CD8-positive, alpha-beta memory T cell (primary cell): ENCODE measurements at regions not wholly inside any gene's neighbourhood (a gene's known extent, or its start where the extent isn't known, plus 50 kb on each side); places are given as distances from the start of the nearest gene placed in this dataset.

Experiments
- CTCF ChIA-PET: fragments of 350-600 bp; sonication (Branson Sonifier 250); formaldehyde crosslinking; loops from one replicate; lab custom pipeline; 2021; ENCODE audit warnings: antibody characterized with exemption; lab: Charles Lee
- POLR2A ChIA-PET: fragments of 350-600 bp; sonication (Branson Sonifier 250); formaldehyde crosslinking; loops from one replicate; lab custom pipeline; 2021; ENCODE audit warnings: antibody characterized with exemption; lab: Charles Lee
- DNase-seq, 5 donors: peaks; one replicate each; pipeline versions ENCODE4 v3.0.0 to v3.0.0-alpha.2; 2020 to 2022; ENCODE audit warnings: mixed read lengths in 1 of 5
- H3K27ac ChIP-seq: one replicate; pipeline ENCODE4 v1.7.0; 2013; ENCODE audit warnings: low read depth, mild to moderate bottlenecking, low read length, moderate library complexity
- H3K27me3 ChIP-seq: 2 replicates; pipeline ENCODE4 v1.7.0; 2013; ENCODE audit warnings: low read length, mild to moderate bottlenecking; ENCODE audit not compliant: insufficient read depth, poor library complexity, severe bottlenecking
- H3K36me3 ChIP-seq: 2 replicates; pipeline ENCODE4 v1.7.0; 2013; ENCODE audit warnings: mild to moderate bottlenecking, low read length, moderate library complexity; ENCODE audit not compliant: insufficient read depth
- H3K4me1 ChIP-seq: 2 replicates; pipeline ENCODE4 v1.7.0; 2013; ENCODE audit warnings: mild to moderate bottlenecking, low read length, moderate library complexity; ENCODE audit not compliant: insufficient read depth
- H3K4me3 ChIP-seq: 2 replicates; pipeline ENCODE4 v1.7.0; 2013; ENCODE audit warnings: mild to moderate bottlenecking, low read length
- H3K9me3 ChIP-seq: 2 replicates; pipeline ENCODE4 v1.7.0; 2013; ENCODE audit warnings: mild to moderate bottlenecking, low read length
- H3K27ac Mint-ChIP-seq, 8 donors: one replicate each; pipeline ENCODE4 v1.8.0; 2020 to 2021; ENCODE audit warnings: mixed read lengths in 8 of 8, mild to moderate bottlenecking in 6 of 8, inconsistent platforms in 3 of 8, moderate library complexity in 3 of 8
- H3K27me3 Mint-ChIP-seq, 2 donors: one replicate each; pipeline ENCODE4 v1.8.0; 2020 to 2021; ENCODE audit warnings: mixed read lengths in 2 of 2, mild to moderate bottlenecking in 1 of 2, moderate library complexity in 1 of 2
- H3K36me3 Mint-ChIP-seq, 3 donors: one replicate each; pipeline ENCODE4 v1.8.0; 2020 to 2021; ENCODE audit warnings: mixed read lengths in 3 of 3, inconsistent platforms in 1 of 3, mild to moderate bottlenecking in 1 of 3
- H3K4me1 Mint-ChIP-seq, 3 donors: one replicate each; pipeline ENCODE4 v1.8.0; 2020 to 2021; ENCODE audit warnings: mixed read lengths in 3 of 3, inconsistent platforms in 1 of 3, mild to moderate bottlenecking in 1 of 3
- H3K4me3 Mint-ChIP-seq, 7 donors: one replicate each; pipeline ENCODE4 v1.8.0; 2020 to 2021; ENCODE audit warnings: mixed read lengths in 7 of 7, mild to moderate bottlenecking in 6 of 7, moderate library complexity in 4 of 7, inconsistent platforms in 2 of 7
- H3K9me3 Mint-ChIP-seq, 5 donors: one replicate each; pipeline ENCODE4 v1.8.0; 2020 to 2022; ENCODE audit warnings: mixed read lengths in 5 of 5, mild to moderate bottlenecking in 3 of 5, moderate library complexity in 2 of 5, inconsistent platforms in 1 of 5

GRCh38 chr2:238790126-238790832, 57.6 kb upstream of the TWIST2 start:
- Mint-ChIP-seq H3K27me3 (peaks cover 0 to 20% of the 10 kb centered on the region in 2 donors), H3K4me3 (no peak overlapping the region), H3K36me3 (no peaks in the 10 kb centered on the region), H3K27ac (peak overlapping the region in 1 of 8 donors; percentile 85), H3K4me1 (no peaks in the 10 kb centered on the region), H3K9me3 (no peaks in the 10 kb centered on the region)
- Histone ChIP-seq H3K36me3 (no peaks in the 10 kb centered on the region), H3K27me3 (no peaks in the 10 kb centered on the region), H3K27ac (no peak overlapping the region), H3K9me3 (no peaks in the 10 kb centered on the region), H3K4me3 (no peak overlapping the region), H3K4me1 (no peaks in the 10 kb centered on the region)
- ChIA-PET CTCF (no interaction called here), POLR2A (no interaction called here)
- DNase-seq, result no peak

GRCh38 chr2:238790833-238791230, 57.1 kb upstream of the TWIST2 start:
- Histone ChIP-seq H3K4me3 (no peak overlapping the region), H3K9me3 (no peaks in the 10 kb centered on the region), H3K27me3 (no peaks in the 10 kb centered on the region), H3K27ac (no peak overlapping the region), H3K4me1 (no peaks in the 10 kb centered on the region), H3K36me3 (no peaks in the 10 kb centered on the region)
- DNase-seq, result no peak
- Mint-ChIP-seq H3K27ac (peak overlapping the region in 2 of 8 donors; percentile 43 to 85), H3K4me1 (no peaks in the 10 kb centered on the region), H3K36me3 (no peaks in the 10 kb centered on the region), H3K9me3 (no peaks in the 10 kb centered on the region), H3K4me3 (no peak overlapping the region), H3K27me3 (peaks cover 0 to 20% of the 10 kb centered on the region in 2 donors)
- POLR2A ChIA-PET, result no interaction called here
- CTCF ChIA-PET, result no interaction called here

GRCh38 chr2:238791354-238791753, 56.5 kb upstream of the TWIST2 start:
- no peaks in the 10 kb centered on the region for H3K27me3 ChIP-seq
- CTCF ChIA-PET, result no interaction called here
- H3K4me1 Mint-ChIP-seq, result no peaks in the 10 kb centered on the region
- no peaks in the 10 kb centered on the region for H3K36me3 ChIP-seq
- no peaks in the 10 kb centered on the region for H3K4me1 ChIP-seq
- H3K27me3 Mint-ChIP-seq, result peaks cover 2 to 17% of the 10 kb centered on the region in 2 donors
- H3K36me3 Mint-ChIP-seq, result no peaks in the 10 kb centered on the region
- no peak for DNase-seq
- H3K27ac ChIP-seq, result no peak overlapping the region
- POLR2A ChIA-PET, result no interaction called here
- no peak overlapping the region for H3K4me3 Mint-ChIP-seq
- no peak overlapping the region for H3K27ac Mint-ChIP-seq
- no peak overlapping the region for H3K4me3 ChIP-seq
- H3K9me3 ChIP-seq, result no peaks in the 10 kb centered on the region
- H3K9me3 Mint-ChIP-seq, result no peaks in the 10 kb centered on the region

GRCh38 chr2:238793306-238793705, 54.6 kb upstream of the TWIST2 start:
- Histone ChIP-seq H3K9me3 (no peaks in the 10 kb centered on the region), H3K27ac (no peak overlapping the region), H3K36me3 (no peaks in the 10 kb centered on the region), H3K4me1 (no peaks in the 10 kb centered on the region), H3K27me3 (no peaks in the 10 kb centered on the region), H3K4me3 (no peak overlapping the region)
- H3K9me3 Mint-ChIP-seq, result no peaks in the 10 kb centered on the region
- POLR2A ChIA-PET, result no interaction called here
- H3K36me3 Mint-ChIP-seq, result no peaks in the 10 kb centered on the region
- CTCF ChIA-PET, result interaction anchor here (0.7 kb wide), 1 partner anchor 1197 kb away, joined by 3 read pairs; no protein-coding TSS in a partner anchor
- peaks cover 9 to 23% of the 10 kb centered on the region in 2 donors for H3K27me3 Mint-ChIP-seq
- H3K4me3 Mint-ChIP-seq, result no peak overlapping the region
- H3K27ac Mint-ChIP-seq, result no peak overlapping the region
- no peaks in the 10 kb centered on the region for H3K4me1 Mint-ChIP-seq
- no peak for DNase-seq

GRCh38 chr2:238793801-238794449, 54.0 kb upstream of the TWIST2 start:
- H3K4me1 ChIP-seq, result no peaks in the 10 kb centered on the region
- Mint-ChIP-seq H3K27ac (no peak overlapping the region), H3K27me3 (peaks cover 9 to 25% of the 10 kb centered on the region in 2 donors), H3K4me3 (no peak overlapping the region), H3K36me3 (no peaks in the 10 kb centered on the region), H3K4me1 (no peaks in the 10 kb centered on the region), H3K9me3 (no peaks in the 10 kb centered on the region)
- no peak for DNase-seq
- CTCF ChIA-PET, result no interaction called here
- POLR2A ChIA-PET, result no interaction called here
- H3K27ac ChIP-seq, result no peak overlapping the region
- H3K9me3 ChIP-seq, result no peaks in the 10 kb centered on the region
- H3K36me3 ChIP-seq, result no peaks in the 10 kb centered on the region
- no peaks in the 10 kb centered on the region for H3K27me3 ChIP-seq
- no peak overlapping the region for H3K4me3 ChIP-seq

- Histone ChIP-seq H3K4me1 (no peaks in the 10 kb centered on the region), H3K4me3 (no peak overlapping the region), H3K36me3 (no peaks in the 10 kb centered on the region), H3K27ac (no peak overlapping the region), H3K9me3 (no peaks in the 10 kb centered on the region), H3K27me3 (no peaks in the 10 kb centered on the region)
- Mint-ChIP-seq H3K9me3 (no peaks in the 10 kb centered on the region), H3K4me3 (no peak overlapping the region), H3K36me3 (no peaks in the 10 kb centered on the region), H3K27me3 (peaks cover 10 to 36% of the 10 kb centered on the region in 2 donors), H3K4me1 (no peaks in the 10 kb centered on the region), H3K27ac (no peak overlapping the region)
- DNase-seq, result no peak
- ChIA-PET CTCF (no interaction called here), POLR2A (no interaction called here)
Measured at GRCh38 chr2:238796223-238796885, 51.5 kb upstream of the TWIST2 start.

- no peaks in the 10 kb centered on the region for H3K9me3 Mint-ChIP-seq
- CTCF ChIA-PET, result interaction anchor here (1.0 kb wide), 1 partner anchor 13 kb away, joined by 3 read pairs; no protein-coding TSS in a partner anchor
- Histone ChIP-seq H3K9me3 (no peaks in the 10 kb centered on the region), H3K4me1 (no peaks in the 10 kb centered on the region), H3K27me3 (no peaks in the 10 kb centered on the region), H3K4me3 (no peak overlapping the region), H3K36me3 (no peaks in the 10 kb centered on the region), H3K27ac (no peak overlapping the region)
- H3K4me1 Mint-ChIP-seq, result no peaks in the 10 kb centered on the region
- no peak for DNase-seq
- H3K27me3 Mint-ChIP-seq, result peaks cover 14 to 45% of the 10 kb centered on the region in 2 donors
- no peak overlapping the region for H3K4me3 Mint-ChIP-seq
- H3K36me3 Mint-ChIP-seq, result no peaks in the 10 kb centered on the region
- POLR2A ChIA-PET, result no interaction called here
- H3K27ac Mint-ChIP-seq, result peak overlapping the region in 1 of 8 donors; percentile 38
Measured at GRCh38 chr2:238797537-238797936, 50.3 kb upstream of the TWIST2 start.
